GM23338 (cell line): ENCODE measurements at regions not wholly inside any gene's neighbourhood (a gene's known extent, or its start where the extent isn't known, plus 50 kb on each side); places are given as distances from the start of the nearest gene placed in this dataset.

Source experiments
- ATAC-seq: fragments of 200-7000 bp; cut with Tn5 transposase; 3 replicates; pipeline ENCODE4 v1.9.1; 2020
- DNase-seq: peaks from one replicate; pipeline ENCODE4 v3.0.0-alpha.2; 2015; ENCODE audit warnings: low spot score
- H2AFZ ChIP-seq: fragments of 200-600 bp; sonication (generic); 2 replicates; pipeline ENCODE4 v1.8.0; 2016; ENCODE audit warnings: antibody characterized with exemption, mild to moderate bottlenecking, moderate library complexity
- H3F3A ChIP-seq: fragments of 200-600 bp; sonication (generic); replicated peaks from 2 replicates; pipeline ENCODE4 v1.8.0; 2017; ENCODE audit warnings: antibody characterized with exemption, mixed run types, low read depth
- H3K27ac ChIP-seq: fragments of 200-600 bp; sonication (generic); 2 replicates; pipeline ENCODE4 v1.6.1; 2016; ENCODE audit warnings: low read depth
- H3K27me3 ChIP-seq: fragments of 200-600 bp; sonication (generic); 2 replicates; pipeline ENCODE4 v1.8.0; 2016; ENCODE audit warnings: mild to moderate bottlenecking, mixed run types, moderate library complexity; ENCODE audit not compliant: insufficient read depth
- H3K36me3 ChIP-seq: fragments of 200-600 bp; sonication (generic); 2 replicates; pipeline ENCODE4 v1.8.0; 2016; ENCODE audit warnings: mild to moderate bottlenecking; ENCODE audit not compliant: insufficient read depth
- H3K4me1 ChIP-seq: fragments of 200-600 bp; sonication (generic); 2 replicates; pipeline ENCODE4 v1.8.0; 2016; ENCODE audit warnings: mild to moderate bottlenecking, moderate library complexity; ENCODE audit not compliant: insufficient read depth
- H3K4me2 ChIP-seq: fragments of 200-600 bp; sonication (generic); 2 replicates; pipeline ENCODE4 v1.7.1; 2017; ENCODE audit warnings: mixed run types
- H3K4me3 ChIP-seq: fragments of 200-600 bp; sonication (generic); 2 replicates; pipeline ENCODE4 v1.6.1; 2016; ENCODE audit warnings: mixed run types
- H3K79me2 ChIP-seq: fragments of 200-600 bp; sonication (generic); replicated peaks from 2 replicates; pipeline ENCODE4 v1.8.0; 2017; ENCODE audit warnings: mild to moderate bottlenecking; ENCODE audit not compliant: insufficient read depth
- H3K9me2 ChIP-seq: fragments of 200-600 bp; sonication (generic); 2 replicates; pipeline ENCODE4 v1.8.0; 2017; ENCODE audit not compliant: insufficient read depth
- H4K20me1 ChIP-seq: fragments of 200-600 bp; sonication (generic); replicated peaks from 2 replicates; pipeline ENCODE4 v1.8.0; 2017; ENCODE audit warnings: mild to moderate bottlenecking; ENCODE audit not compliant: insufficient read depth
- H3K27ac Mint-ChIP-seq: 2 replicates; pipeline ENCODE4 v1.8.0; 2020; ENCODE audit warnings: inconsistent platforms, mild to moderate bottlenecking, moderate library complexity, mixed read lengths
- H3K27me3 Mint-ChIP-seq: 3 replicates; pipeline ENCODE4 v1.8.0; 2022; ENCODE audit warnings: low read depth, mild to moderate bottlenecking, moderate library complexity, mixed read lengths, inconsistent platforms; ENCODE audit not compliant: insufficient read depth, poor library complexity
- H3K36me3 Mint-ChIP-seq: 3 replicates; pipeline ENCODE4 v1.8.0; 2021; ENCODE audit warnings: low read depth, mild to moderate bottlenecking, inconsistent platforms, moderate library complexity, mixed read lengths
- H3K4me1 Mint-ChIP-seq: 3 replicates; pipeline ENCODE4 v1.8.0; 2020; ENCODE audit warnings: mild to moderate bottlenecking, inconsistent platforms, mixed read lengths
- H3K4me3 Mint-ChIP-seq: 3 replicates; pipeline ENCODE4 v1.8.0; 2021; ENCODE audit warnings: moderate library complexity, mild to moderate bottlenecking, inconsistent platforms, mixed read lengths
- H3K9me3 Mint-ChIP-seq: 3 replicates; pipeline ENCODE4 v1.8.0; 2020; ENCODE audit warnings: moderate library complexity, mild to moderate bottlenecking, inconsistent platforms, mixed read lengths
- CREB1 ChIP-seq: fragments of 250-450 bp; sonication (Bioruptor Pico); IDR thresholded peaks from 2 replicates; pipeline ENCODE4 v1.5.0; 2020; ENCODE audit warnings: low read depth, mild to moderate bottlenecking, moderate library complexity
- EZH2 ChIP-seq: fragments of 200-600 bp; sonication (generic); IDR thresholded peaks from one replicate; pipeline ENCODE4 v1.8.0; 2017; ENCODE audit warnings: antibody characterized with exemption, mild to moderate bottlenecking, low read depth; ENCODE audit not compliant: unreplicated experiment
- EZH2phosphoT487 ChIP-seq: fragments of 200-600 bp; sonication (generic); IDR thresholded peaks from one replicate; pipeline ENCODE4 v1.8.1; 2018; ENCODE audit warnings: antibody characterized with exemption; ENCODE audit not compliant: unreplicated experiment
- JUNB ChIP-seq: IDR thresholded peaks from one replicate; pipeline ENCODE4 v1.6.1; 2016; ENCODE audit warnings: antibody characterized with exemption; ENCODE audit not compliant: unreplicated experiment
- NANOG ChIP-seq: IDR thresholded peaks from 2 replicates; pipeline ENCODE4 v1.6.1; 2016; ENCODE audit warnings: antibody characterized with exemption, borderline replicate concordance
- POLR2AphosphoS5 ChIP-seq: IDR thresholded peaks from 2 replicates; pipeline ENCODE4 v1.6.1; 2016; ENCODE audit warnings: antibody characterized with exemption, low read depth
- STAT1 ChIP-seq: IDR thresholded peaks from one replicate; pipeline ENCODE4 v1.6.1; 2016; ENCODE audit warnings: antibody characterized with exemption; ENCODE audit not compliant: unreplicated experiment
- ZNF114 ChIP-seq: fragments of 250-450 bp; sonication (Bioruptor Pico); IDR thresholded peaks from 2 replicates; pipeline ENCODE4 v1.5.0; 2020; ENCODE audit warnings: mild to moderate bottlenecking, moderate library complexity
- ZNF331 ChIP-seq: fragments of 250-450 bp; sonication (Bioruptor Pico); IDR thresholded peaks from 2 replicates; pipeline ENCODE4 v1.5.0; 2020; ENCODE audit warnings: low read depth, mild to moderate bottlenecking, moderate library complexity
- TF ChIP-seq, protein P1 (sequence below): IDR thresholded peaks from one replicate; pipeline ENCODE4 v1.6.1; 2018; ENCODE audit warnings: antibody characterized with exemption; ENCODE audit not compliant: unreplicated experiment
- TF ChIP-seq, protein P2 (sequence below): fragments of 250-450 bp; sonication (Bioruptor Pico); IDR thresholded peaks from 2 replicates; pipeline ENCODE4 v1.5.0; 2020; ENCODE audit warnings: mild to moderate bottlenecking, moderate library complexity
- TF ChIP-seq, protein P3 (sequence below): IDR thresholded peaks from 2 replicates; pipeline ENCODE4 v1.6.1; 2016; ENCODE audit warnings: antibody characterized with exemption
- TF ChIP-seq, protein P4 (sequence below), 2 experiments: fragments of 200-600 bp in 1 of 2; sonication (generic) in 1 of 2; conservative IDR thresholded peaks; 2 replicates each; pipeline versions ENCODE4 v1.5.1 to v1.6.1; 2016 to 2017; ENCODE audit warnings: antibody characterized with exemption in 2 of 2, low read depth in 2 of 2, mild to moderate bottlenecking in 2 of 2, moderate library complexity in 1 of 2

DNA sequence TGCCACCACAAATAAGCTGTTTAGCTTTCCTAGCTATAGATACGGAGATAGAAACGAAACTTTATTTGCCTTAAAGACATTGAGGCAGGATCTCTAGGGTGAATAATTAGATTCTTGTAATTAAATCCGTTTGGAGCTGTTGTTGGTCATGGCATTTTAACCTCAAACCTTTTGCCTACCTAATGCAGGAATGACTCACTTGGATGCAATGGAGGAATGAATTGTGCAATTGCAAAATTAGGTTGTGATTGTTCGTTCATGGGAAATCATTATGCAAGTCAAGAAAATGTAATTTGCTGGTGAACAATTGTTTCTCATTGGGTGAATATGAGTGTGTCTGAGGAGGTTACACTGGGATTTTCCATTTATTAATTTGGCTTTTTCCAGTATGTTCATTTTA is 703.5 kb downstream of the GATA3 start:
- H4K20me1 ChIP-seq = no peaks in the 10 kb centered on the region
- H3K9me2 ChIP-seq = peaks cover 7% of the 10 kb centered on the region; the same call in 1 of the 2 replicates
- no peaks in the 10 kb centered on the region for H3K4me1 Mint-ChIP-seq
- H3K79me2 ChIP-seq = no peaks in the 10 kb centered on the region
- no peaks in the 10 kb centered on the region for H3K27me3 ChIP-seq
- no peak overlapping the region for H3K27ac Mint-ChIP-seq
- H3K4me2 ChIP-seq = no peak overlapping the region
- no peaks in the 10 kb centered on the region for H3K27me3 Mint-ChIP-seq
- no peak overlapping the region for H3K27ac ChIP-seq
- no peaks in the 10 kb centered on the region for H3K36me3 Mint-ChIP-seq
- TF ChIP-seq NANOG (no peak), ZNF331 (CRISPR knock-in tag) (no peak), STAT1 (no peak), EZH2phosphoT487 (no peak), CREB1 (CRISPR knock-in tag) (no peak), JUNB (no peak), POLR2AphosphoS5 (no peak), EZH2 (no peak), ZNF114 (CRISPR knock-in tag) (no peak)
- TF ChIP-seq, protein P1, sequence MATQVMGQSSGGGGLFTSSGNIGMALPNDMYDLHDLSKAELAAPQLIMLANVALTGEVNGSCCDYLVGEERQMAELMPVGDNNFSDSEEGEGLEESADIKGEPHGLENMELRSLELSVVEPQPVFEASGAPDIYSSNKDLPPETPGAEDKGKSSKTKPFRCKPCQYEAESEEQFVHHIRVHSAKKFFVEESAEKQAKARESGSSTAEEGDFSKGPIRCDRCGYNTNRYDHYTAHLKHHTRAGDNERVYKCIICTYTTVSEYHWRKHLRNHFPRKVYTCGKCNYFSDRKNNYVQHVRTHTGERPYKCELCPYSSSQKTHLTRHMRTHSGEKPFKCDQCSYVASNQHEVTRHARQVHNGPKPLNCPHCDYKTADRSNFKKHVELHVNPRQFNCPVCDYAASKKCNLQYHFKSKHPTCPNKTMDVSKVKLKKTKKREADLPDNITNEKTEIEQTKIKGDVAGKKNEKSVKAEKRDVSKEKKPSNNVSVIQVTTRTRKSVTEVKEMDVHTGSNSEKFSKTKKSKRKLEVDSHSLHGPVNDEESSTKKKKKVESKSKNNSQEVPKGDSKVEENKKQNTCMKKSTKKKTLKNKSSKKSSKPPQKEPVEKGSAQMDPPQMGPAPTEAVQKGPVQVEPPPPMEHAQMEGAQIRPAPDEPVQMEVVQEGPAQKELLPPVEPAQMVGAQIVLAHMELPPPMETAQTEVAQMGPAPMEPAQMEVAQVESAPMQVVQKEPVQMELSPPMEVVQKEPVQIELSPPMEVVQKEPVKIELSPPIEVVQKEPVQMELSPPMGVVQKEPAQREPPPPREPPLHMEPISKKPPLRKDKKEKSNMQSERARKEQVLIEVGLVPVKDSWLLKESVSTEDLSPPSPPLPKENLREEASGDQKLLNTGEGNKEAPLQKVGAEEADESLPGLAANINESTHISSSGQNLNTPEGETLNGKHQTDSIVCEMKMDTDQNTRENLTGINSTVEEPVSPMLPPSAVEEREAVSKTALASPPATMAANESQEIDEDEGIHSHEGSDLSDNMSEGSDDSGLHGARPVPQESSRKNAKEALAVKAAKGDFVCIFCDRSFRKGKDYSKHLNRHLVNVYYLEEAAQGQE = no peak
- TF ChIP-seq, protein P2, sequence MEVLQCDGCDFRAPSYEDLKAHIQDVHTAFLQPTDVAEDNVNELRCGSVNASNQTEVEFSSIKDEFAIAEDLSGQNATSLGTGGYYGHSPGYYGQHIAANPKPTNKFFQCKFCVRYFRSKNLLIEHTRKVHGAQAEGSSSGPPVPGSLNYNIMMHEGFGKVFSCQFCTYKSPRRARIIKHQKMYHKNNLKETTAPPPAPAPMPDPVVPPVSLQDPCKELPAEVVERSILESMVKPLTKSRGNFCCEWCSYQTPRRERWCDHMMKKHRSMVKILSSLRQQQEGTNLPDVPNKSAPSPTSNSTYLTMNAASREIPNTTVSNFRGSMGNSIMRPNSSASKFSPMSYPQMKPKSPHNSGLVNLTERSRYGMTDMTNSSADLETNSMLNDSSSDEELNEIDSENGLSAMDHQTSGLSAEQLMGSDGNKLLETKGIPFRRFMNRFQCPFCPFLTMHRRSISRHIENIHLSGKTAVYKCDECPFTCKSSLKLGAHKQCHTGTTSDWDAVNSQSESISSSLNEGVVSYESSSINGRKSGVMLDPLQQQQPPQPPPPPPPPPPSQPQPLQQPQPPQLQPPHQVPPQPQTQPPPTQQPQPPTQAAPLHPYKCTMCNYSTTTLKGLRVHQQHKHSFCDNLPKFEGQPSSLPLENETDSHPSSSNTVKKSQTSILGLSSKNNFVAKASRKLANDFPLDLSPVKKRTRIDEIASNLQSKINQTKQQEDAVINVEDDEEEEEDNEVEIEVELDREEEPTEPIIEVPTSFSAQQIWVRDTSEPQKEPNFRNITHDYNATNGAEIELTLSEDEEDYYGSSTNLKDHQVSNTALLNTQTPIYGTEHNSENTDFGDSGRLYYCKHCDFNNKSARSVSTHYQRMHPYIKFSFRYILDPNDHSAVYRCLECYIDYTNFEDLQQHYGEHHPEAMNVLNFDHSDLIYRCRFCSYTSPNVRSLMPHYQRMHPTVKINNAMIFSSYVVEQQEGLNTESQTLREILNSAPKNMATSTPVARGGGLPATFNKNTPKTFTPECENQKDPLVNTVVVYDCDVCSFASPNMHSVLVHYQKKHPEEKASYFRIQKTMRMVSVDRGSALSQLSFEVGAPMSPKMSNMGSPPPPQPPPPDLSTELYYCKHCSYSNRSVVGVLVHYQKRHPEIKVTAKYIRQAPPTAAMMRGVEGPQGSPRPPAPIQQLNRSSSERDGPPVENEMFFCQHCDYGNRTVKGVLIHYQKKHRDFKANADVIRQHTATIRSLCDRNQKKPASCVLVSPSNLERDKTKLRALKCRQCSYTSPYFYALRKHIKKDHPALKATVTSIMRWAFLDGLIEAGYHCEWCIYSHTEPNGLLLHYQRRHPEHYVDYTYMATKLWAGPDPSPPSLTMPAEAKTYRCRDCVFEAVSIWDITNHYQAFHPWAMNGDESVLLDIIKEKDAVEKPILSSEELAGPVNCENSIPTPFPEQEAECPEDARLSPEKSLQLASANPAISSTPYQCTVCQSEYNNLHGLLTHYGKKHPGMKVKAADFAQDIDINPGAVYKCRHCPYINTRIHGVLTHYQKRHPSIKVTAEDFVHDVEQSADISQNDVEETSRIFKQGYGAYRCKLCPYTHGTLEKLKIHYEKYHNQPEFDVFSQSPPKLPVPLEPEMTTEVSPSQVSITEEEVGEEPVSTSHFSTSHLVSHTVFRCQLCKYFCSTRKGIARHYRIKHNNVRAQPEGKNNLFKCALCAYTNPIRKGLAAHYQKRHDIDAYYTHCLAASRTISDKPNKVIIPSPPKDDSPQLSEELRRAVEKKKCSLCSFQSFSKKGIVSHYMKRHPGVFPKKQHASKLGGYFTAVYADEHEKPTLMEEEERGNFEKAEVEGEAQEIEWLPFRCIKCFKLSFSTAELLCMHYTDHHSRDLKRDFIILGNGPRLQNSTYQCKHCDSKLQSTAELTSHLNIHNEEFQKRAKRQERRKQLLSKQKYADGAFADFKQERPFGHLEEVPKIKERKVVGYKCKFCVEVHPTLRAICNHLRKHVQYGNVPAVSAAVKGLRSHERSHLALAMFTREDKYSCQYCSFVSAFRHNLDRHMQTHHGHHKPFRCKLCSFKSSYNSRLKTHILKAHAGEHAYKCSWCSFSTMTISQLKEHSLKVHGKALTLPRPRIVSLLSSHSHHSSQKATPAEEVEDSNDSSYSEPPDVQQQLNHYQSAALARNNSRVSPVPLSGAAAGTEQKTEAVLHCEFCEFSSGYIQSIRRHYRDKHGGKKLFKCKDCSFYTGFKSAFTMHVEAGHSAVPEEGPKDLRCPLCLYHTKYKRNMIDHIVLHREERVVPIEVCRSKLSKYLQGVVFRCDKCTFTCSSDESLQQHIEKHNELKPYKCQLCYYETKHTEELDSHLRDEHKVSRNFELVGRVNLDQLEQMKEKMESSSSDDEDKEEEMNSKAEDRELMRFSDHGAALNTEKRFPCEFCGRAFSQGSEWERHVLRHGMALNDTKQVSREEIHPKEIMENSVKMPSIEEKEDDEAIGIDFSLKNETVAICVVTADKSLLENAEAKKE (CRISPR knock-in tag) = no peak
- TF ChIP-seq, protein P3, sequence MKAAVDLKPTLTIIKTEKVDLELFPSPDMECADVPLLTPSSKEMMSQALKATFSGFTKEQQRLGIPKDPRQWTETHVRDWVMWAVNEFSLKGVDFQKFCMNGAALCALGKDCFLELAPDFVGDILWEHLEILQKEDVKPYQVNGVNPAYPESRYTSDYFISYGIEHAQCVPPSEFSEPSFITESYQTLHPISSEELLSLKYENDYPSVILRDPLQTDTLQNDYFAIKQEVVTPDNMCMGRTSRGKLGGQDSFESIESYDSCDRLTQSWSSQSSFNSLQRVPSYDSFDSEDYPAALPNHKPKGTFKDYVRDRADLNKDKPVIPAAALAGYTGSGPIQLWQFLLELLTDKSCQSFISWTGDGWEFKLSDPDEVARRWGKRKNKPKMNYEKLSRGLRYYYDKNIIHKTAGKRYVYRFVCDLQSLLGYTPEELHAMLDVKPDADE = no peak
- TF ChIP-seq, protein P4, sequence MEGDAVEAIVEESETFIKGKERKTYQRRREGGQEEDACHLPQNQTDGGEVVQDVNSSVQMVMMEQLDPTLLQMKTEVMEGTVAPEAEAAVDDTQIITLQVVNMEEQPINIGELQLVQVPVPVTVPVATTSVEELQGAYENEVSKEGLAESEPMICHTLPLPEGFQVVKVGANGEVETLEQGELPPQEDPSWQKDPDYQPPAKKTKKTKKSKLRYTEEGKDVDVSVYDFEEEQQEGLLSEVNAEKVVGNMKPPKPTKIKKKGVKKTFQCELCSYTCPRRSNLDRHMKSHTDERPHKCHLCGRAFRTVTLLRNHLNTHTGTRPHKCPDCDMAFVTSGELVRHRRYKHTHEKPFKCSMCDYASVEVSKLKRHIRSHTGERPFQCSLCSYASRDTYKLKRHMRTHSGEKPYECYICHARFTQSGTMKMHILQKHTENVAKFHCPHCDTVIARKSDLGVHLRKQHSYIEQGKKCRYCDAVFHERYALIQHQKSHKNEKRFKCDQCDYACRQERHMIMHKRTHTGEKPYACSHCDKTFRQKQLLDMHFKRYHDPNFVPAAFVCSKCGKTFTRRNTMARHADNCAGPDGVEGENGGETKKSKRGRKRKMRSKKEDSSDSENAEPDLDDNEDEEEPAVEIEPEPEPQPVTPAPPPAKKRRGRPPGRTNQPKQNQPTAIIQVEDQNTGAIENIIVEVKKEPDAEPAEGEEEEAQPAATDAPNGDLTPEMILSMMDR (conservative IDR thresholded peaks at IDR 0.05; ENCODE audit: low read depth in 2 of 2) = no peak
- ATAC-seq (no peak), DNase-seq (no peak)
- H3K36me3 ChIP-seq = no peaks in the 10 kb centered on the region
- H3K4me3 ChIP-seq = no peak overlapping the region
- H3K4me3 Mint-ChIP-seq = no peak overlapping the region
- H3K4me1 ChIP-seq = no peaks in the 10 kb centered on the region
- no peaks in the 10 kb centered on the region for H3K9me3 Mint-ChIP-seq
- no peaks in the 10 kb centered on the region for H3F3A ChIP-seq
- no peak overlapping the region for H2AFZ ChIP-seq
